NCI-H2196 (cell line): ENCODE measurements at regions not wholly inside any gene's neighbourhood (a gene's known extent, or its start where the extent isn't known, plus 50 kb on each side); places are given as distances from the start of the nearest gene placed in this dataset.

Experiments used
- DNase-seq: peaks from one replicate; lab custom pipeline; 2025; ENCODE audit not compliant: unreplicated experiment; lab: John Stamatoyannopoulos, UW

DNA sequence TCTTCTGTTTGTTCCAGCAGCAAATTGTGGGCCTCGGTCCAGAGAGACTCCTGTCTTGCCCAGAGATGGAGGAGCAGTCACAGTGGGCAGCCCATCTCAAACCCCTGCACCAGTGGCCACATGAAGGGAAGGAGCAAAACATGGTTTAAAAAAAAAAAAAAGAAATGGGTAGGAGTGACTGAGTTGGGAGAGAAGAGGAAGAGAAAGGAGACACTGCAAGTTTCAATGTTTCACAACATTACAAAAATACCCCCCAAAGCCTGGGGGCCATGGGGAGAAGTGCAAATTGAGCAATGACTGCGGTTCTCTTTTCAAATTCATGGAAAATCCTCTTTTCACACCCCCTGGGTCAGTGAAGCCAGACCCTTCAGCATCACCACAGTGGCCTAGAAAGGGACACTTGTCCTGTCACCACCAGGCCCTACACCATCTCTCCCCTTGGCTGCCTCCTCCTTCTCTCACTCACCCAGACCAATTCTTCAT, 117.1 kb downstream of the ZFP36L2 start:
- no peak for DNase-seq

DNA sequence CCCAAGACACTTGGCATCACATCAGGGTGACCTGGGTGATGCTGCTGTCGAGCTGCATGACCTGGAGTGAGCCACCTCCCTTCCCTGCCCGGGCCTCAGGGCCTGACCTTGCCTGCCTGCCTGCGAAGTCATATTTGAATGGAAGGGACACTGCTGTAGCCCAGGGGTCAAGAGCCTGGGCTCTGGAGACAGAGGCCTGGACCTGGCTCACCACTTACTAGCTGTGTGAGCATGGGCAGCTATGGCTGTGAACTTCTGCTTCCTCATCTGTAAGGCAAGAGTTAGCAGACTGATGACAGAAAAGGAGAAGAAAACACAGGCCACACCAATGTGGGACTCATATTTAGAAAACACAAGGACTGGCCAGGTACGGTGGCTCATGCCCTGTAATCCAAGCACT, 118.7 kb downstream of the ZFP36L2 start:
- DNase-seq: no peak

DNA sequence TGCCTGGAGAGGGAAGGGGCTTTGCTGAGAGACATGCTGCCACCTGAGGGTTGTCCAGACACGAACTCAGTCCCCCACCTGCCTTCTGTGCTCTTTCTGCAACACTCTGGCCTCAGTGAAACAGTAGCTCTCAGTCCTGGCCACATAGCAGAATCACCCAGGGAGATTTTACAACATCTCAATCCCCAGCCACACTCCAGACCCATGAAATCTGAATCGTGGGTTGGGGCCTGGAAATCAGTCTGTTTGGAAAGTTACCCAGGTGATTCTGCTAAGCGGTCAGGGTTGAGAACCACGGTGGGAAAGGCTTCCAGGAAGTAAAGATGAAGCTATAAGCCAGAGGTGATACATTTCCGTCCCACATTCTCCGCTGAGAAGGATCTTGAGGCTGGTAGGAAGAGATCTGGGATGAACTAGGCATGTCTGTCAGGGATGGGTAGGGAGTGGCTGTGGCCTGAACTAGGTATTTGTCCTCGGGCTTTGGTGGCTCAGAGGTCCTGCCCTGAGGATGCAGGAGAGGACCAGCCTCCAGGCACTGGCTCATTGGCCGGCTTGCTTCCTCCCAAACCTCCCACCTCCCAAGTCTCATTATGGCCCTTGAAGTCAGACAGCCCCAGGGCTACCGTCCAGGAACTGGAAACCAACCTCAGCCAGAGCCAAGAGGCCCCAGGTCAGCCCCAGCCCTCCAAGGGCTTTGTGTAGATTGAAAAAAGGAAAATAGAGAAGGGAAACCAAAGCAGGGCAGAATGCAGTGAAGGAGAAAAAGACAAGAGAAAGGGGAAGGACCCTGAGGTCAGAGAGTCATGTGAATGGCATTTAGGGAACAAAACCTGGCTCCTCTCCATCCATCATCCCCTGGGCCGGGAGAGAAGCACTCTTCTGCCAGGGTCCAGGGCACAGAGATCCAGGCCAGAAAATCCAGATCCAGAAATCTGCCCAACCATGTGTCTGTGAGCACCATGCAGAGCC, 119.6 kb downstream of the ZFP36L2 start:
- DNase-seq: no peak

DNA sequence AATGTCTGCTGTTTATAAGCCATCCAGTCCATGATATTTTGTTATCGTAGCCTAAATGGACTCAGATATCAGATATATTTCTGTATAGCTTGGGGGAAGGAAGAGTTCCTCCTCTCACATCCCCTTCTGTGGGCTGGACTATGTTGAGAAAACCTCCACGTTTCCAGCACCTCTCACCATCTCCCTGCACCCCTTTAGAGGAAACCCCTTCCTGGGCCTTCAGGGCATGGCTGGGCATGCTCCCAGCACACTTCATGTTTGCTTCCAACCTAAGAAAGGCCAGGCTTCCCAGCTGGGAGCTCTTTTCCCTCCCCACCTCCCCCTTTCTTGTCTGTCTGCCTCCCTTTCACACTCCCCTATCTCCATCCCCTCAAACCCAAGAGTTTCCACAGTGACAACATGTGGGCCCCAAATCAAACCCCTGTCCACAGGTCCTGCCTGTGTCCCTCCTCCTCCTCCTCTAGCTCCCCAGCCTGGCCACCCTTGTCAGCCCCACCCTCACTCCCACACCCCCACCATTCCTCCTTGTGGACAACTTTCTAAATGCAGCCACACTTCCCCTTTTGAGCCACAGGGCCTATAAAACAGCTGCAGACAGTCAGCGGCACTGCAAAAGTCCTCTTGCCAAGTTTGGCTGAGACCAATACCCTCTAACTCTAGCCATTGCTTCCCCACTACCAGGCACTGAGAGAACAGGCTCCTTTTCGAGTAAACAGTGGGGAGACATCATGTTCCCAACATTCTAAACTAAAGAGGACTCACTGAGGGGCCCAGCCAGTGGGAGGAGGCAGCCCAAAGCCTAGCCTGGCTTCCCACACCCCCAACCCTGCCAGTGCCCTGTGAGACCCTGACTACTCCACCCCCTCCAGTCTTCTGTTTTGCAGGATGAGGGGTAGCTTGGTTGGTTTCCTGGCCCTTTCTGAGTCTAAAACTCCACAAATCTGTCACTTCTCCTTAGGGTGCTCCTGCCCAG, 120.5 kb downstream of the ZFP36L2 start:
- no peak for DNase-seq

DNA sequence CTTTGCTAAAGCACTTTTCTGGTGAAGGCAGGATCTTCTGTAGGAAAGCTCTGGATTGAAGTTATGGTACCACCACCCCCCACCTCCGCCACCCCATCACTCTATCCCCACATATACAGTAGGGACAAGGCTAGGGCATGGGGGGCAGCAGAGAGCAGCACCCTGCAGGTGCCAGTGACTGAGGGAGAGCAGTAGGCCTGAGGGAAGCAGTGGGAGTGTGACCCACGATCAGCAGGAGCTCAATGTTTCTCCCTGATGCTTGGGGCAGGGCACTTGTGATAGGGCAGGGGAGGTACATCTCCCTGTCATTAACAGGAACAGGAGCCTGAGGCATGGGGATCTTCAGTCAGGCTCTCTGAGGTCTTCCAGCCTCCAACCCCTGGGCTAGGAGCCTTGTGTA, 121.6 kb downstream of the ZFP36L2 start:
- DNase-seq: no peak

DNA sequence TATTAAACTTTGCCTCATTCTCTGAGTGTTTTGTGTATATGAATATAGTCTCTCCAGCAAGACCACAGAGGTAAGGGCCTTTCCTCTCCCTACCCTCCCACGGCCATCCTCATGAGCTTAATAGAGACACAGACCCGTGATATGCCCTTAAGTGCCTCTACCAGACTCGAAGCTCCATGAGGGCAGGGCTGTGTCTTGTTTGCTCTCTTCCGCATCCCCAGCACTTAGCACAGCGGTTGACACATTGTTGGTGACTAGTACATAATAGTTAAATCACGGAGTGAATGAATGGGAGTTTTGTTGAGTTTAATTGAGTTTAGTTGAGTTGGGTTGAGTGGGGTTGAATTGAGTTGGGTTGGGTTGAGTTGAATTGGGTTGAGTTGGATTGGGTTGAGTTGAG, 122.3 kb downstream of the ZFP36L2 start:
- no peak for DNase-seq

DNA sequence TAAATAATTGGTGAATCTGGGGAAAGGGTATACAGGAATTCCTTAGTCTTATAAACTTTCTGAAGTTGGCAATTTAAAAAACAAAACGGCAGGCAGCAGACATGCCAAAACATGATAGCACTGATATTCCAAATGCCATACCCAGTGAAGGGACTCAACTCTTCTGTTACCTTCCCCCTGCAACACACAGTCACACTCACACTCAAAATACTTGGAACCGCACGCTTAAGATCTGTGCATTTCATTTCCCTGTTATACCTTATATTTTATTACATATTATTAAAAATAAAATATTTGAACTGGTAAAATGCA, 123.4 kb downstream of the ZFP36L2 start:
- no peak for DNase-seq

DNA sequence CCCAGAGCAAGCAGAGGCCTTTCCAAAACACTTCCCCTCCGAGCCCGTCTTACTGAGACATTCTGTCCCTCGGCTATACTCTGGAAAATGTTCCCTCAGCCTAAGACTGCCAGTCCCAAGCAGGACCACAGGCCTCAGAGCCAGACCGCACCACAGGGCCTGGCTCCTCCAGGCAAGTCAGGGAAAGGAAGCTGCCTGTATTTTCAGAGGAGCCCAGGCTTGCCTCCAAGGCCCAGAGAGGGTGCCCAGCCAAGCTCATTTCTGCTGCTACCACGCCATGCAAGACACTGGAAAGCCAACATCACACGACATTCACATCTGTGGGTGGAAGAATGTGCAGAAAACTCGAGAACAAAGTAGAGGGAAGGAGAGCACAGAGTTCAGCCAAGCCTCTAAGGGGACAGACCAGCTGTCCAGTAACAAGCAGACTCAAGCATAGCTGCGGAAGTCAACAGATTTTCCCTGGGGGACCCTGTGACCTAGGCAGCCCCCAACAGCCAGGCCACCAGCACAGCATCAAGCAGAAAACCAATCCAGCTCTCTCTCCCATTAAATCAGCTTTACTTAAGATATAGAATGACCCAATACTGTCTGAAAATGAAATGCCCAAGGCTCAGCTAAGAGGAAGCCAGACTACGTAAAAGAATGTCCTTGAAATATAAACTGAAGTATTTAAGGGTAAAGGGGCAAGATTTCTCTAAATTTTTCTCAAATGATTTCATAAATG, 123.9 kb downstream of the ZFP36L2 start:
- no peak for DNase-seq

DNA sequence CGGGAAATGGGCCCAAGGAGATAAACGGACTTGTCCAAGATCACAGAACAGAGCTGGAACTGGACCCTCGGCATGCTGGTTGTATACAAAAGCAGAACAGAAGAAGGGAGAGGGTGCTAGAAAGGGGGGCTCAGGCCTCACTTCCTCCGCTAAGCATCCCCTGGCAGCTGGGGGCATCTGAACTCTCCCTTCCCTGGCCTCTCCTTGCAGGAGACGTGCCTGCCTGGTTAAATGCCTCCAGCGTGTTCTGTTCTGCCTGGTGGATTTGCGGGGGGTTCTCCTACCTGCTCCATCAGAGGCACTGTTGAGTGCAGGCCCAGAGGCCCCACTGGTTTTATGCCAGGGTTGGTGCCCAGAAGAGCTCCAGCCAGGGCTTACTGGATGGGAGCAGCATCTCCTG, 124.7 kb downstream of the ZFP36L2 start:
- DNase-seq: no peak

DNA sequence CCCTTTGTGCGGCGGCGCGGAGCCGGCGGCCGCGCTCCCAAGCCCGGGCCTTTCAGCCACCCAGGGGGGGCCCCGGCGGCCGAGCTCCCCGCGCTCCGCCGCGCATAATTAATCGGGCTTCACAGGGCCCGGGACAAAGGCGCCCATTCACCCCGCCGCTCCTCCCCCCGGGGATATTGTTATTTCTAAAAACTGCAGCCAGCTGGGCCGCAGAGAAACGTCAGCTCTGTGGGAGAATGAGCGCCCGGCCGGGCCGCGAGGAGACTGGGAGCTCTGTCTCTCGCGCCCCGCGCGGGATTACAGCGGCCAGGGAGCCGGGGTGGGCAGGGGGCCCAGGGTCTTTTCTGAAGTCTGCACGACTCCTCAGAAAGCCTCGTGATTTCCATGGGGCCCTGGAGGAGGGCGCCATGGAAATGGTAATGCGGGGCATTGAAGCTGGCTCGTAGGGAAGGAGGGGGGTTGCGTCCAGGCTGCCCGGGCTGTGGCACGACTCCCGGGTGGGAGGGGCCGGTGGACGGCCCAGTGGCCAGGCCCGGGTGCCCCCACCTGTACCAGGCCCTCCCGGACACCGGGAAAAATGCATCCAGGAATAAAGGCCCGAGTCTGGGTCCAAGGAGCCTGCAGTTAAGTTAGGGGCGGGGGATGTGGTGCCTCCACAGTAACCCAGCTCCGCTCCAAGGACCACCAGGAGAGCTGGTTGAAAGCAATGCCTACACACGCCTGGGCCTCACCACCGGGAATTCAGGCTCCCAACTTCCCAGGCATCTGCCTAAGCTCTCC, 125.3 kb downstream of the ZFP36L2 start:
- DNase-seq: no peak

DNA sequence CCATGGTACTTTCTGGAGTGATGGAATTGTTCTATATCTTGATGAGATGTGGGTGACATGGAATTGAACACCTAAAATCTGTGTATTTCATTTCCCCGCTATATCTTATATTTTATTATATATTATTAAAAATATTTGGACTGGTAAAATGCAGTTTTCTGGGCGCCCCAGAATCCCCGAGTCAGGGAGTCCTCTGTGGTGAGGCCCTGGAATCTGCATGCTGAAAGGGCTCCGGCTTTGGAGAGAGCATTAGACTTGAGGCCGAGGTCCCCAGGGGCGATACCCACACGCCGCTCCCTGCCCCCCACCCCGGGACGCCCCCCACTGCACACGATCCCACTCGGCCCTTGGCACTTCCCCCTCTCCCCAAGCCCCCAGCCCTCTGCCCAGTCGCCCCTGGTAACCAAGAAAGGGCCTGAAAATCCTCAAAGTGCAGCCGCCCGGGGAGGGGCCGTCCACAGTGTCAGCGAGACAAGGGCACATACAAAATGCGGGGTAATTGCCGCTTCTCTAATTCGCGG, 126.0 kb downstream of the ZFP36L2 start:
- DNase-seq: no peak

DNA sequence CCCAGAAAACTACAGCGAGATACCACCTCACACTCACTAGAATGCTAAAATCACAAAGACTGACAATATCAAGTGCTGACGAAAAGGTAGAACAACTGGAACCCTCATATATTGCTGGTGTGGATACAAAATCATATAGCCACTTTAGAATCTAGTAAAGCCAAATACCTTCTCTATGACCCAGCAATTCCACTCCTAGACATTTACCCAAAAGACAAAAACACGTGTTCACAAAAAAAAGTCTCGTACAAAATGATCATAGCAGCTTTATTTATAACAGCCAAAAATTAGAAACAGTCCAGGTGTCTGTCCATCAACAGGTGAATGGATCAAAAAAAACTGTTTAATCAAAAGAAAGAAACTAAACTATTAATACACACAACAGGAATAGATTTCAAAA, 126.6 kb downstream of the ZFP36L2 start:
- DNase-seq: no peak

DNA sequence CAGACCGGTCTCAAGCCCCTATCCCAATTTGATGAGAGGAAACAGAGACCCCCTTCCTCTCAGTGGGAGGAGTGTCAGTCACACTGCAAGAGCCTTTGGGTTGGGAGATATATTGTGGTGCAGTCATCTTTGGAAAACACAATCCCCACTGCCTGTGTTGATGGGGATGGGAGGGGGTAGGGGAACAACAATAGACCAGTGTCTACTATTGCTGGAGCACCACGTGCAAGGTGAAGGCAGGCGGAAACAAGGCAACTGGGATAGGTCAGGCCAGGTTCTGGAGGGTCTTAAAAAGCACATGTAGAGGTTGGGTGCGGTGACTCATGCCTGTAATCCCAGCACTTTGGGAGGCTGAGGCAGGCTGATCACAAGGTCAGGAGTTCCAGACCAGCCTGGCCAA, 127.9 kb downstream of the ZFP36L2 start:
- no peak for DNase-seq

DNA sequence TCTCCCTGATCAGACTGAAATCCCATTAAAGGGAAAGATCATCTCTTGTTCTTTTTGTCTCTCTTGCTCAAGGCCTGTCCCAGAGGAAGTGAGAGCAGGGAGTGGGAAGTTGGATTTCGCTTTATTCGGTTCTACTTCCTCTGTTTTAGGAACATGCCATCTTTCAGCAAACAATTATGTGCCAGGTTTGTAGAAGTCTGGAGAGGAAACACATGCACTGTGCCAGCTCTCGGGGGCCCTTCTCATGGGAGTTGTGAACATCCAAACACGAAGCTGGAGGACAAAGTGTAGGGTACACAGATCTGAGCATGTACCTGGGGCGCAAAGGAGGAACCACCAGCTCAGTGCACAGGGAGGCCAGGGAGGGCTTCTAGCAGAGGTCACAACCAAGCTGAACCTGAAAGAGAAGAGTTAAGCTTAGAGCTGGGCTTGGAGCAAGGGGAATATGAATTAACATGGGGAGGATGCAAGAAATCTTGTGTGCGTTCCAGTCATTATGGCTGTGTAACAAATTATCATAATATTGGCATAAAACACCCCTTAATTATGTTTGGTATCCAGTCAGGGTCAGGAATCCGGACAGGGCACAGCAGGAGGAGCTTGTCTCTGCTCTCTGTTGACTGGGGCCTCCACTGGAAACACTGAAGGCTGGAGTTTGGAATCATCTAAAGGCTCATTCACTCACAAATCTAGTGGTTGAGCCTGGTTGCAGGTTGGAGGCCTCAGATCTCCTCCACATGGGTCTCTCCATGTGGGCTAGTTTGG, 128.6 kb downstream of the ZFP36L2 start:
- DNase-seq: no peak

DNA sequence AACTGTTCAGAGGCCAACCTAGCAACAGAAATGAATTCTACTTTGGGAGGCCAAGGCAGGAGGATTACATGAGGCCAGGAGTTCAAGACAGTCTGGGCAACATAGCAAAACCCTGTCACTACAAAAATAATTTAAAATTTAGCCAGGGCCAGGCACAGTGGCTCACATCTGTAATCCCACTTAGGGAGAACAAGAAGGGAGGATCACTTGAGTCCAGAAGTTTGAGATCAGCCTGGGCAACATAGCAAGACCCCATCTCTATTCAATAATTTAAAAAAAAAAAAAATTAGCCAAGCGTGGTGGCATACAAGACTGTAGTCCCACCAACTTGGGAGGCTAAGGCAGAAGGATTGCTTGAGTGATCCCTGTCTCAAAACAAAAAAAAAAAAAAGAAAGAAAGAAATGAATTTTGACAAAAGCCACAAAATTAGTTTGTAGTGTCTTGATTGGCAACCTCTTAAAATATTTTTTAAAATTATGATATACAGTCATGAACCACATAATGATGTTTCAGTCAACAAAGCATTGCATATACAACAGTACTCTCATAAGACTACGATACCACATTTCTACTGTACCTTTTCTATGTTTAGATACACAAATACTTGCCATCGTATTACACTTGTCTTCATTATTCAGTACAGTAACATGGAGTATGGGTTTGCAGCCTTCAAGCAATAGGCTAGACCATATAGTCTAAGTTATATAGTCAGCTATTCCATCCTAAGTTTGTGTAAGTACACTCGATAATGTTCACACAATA, 130.7 kb downstream of the ZFP36L2 start:
- DNase-seq: no peak

DNA sequence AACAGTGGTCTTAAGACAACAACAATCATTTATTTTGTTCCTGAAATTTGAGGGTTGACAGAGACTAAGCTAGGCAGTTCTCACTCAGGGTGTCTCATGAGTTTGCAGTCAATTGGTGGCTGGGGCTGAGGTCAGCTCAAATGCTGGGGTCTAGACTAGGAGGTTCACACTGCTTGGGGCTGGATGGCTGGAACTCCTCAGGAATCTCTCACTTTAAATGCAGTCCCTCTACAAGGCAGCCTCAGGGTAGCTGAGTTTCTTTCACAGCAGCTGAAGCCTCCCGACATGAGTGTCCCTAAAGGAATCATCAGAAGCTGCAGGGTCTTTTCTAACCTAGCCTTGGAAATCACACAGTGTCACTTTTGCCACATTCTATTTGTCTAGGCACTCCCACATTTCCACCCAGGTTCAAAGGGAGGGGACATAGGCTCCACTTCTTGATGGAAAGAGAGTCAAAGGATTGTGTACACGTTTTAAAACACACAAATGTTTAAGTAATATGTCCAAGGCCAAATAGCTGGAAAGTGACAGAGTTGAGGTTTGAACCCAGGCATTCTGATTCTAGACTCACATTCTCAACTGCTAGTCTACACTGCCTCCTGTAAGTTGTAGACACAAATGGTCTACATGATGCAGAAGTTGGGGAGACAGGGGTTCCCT, 133.8 kb downstream of the ZFP36L2 start:
- no peak for DNase-seq

DNA sequence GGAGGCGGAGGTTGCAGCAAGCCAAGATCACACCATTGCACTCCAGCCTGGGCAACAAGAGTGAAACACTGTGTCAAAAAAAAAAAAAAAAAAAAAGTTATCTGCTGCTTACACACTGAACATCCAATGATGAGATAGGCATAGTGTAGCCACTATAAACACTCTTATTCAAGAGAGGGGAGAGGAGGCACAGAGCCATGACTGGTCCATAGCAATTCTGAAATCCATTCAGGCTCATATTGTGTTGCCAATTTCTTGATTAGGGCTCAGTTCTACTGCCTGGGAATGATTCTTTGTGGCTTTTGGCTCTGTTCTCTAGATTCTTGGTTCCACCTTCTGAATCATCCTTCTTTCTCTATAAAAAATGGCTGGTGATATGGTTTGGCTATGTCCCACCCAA, 136.1 kb downstream of the ZFP36L2 start:
- no peak for DNase-seq
